ENCODE measurements at regions not wholly inside any gene's neighbourhood (a gene's known extent, or its start where the extent isn't known, plus 50 kb on each side); places are given as distances from the start of the nearest gene placed in this dataset.

GRCh38 chr3:118833075-118833474 lies 201.6 kb downstream of the IGSF11 start:
- H3K4me3 Mint-ChIP-seq: no peak overlapping the region
- no peak overlapping the region for H3K27ac Mint-ChIP-seq
- DNase-seq: no peak
- Histone ChIP-seq H3K27ac (ENCODE audit: low read depth, low read length) (no peak overlapping the region), H3K4me3 (ENCODE audit: low read length) (no peak overlapping the region), H3K9me3 (ENCODE audit: low read length) (no peaks in the 10 kb centered on the region), H3K36me3 (ENCODE audit: insufficient read depth, low read length) (no peaks in the 10 kb centered on the region), H3K4me1 (ENCODE audit: insufficient read depth, low read length) (no peaks in the 10 kb centered on the region), H3K27me3 (ENCODE audit: insufficient read depth, low read length, poor library complexity, severe bottlenecking) (no peaks in the 10 kb centered on the region)
- peaks cover 11 to 41% of the 10 kb centered on the region in 2 donors for H3K27me3 Mint-ChIP-seq
- H3K36me3 Mint-ChIP-seq: peaks cover 0 to 3% (median 2%) of the 10 kb centered on the region in 3 donors
- ChIA-PET CTCF (interaction anchor here (1.5 kb wide), 1 partner anchor 49 kb away, joined by 4 read pairs; no protein-coding TSS in a partner anchor), POLR2A (no interaction called here)
- peaks cover 0 to 3% (median 1%) of the 10 kb centered on the region in 5 donors for H3K9me3 Mint-ChIP-seq
- H3K4me1 Mint-ChIP-seq: no peaks in the 10 kb centered on the region

GRCh38 chr3:118838871-118839270 lies 195.8 kb downstream of the IGSF11 start:
- POLR2A ChIA-PET: no interaction called here

GRCh38 chr3:118842147-118842863 lies 192.3 kb downstream of the IGSF11 start:
- no peak overlapping the region for H3K27ac ChIP-seq (ENCODE audit: low read depth, low read length)
- H3K9me3 ChIP-seq (ENCODE audit: low read length): peaks cover 10% of the 10 kb centered on the region
- Mint-ChIP-seq H3K4me3 (no peak overlapping the region), H3K9me3 (peaks cover 20 to 55% (median 45%) of the 10 kb centered on the region in 5 donors), H3K27me3 (peaks cover 7 to 10% of the 10 kb centered on the region in 2 donors), H3K36me3 (peaks cover 0 to 27% (median 0%) of the 10 kb centered on the region in 3 donors), H3K4me1 (peaks cover 0 to 2% (median 0%) of the 10 kb centered on the region in 3 donors), H3K27ac (no peak overlapping the region)
- CTCF ChIA-PET: no interaction called here
- H3K27me3 ChIP-seq (ENCODE audit: insufficient read depth, low read length, poor library complexity, severe bottlenecking): no peaks in the 10 kb centered on the region
- H3K36me3 ChIP-seq (ENCODE audit: insufficient read depth, low read length): no peaks in the 10 kb centered on the region
- POLR2A ChIA-PET: no interaction called here
- no peaks in the 10 kb centered on the region for H3K4me1 ChIP-seq (ENCODE audit: insufficient read depth, low read length)
- no peak for DNase-seq
- H3K4me3 ChIP-seq (ENCODE audit: low read length): no peak overlapping the region

More at GRCh38 chr3:118838871-118839270, 195.8 kb downstream of the IGSF11 start:
- H3K4me3 ChIP-seq (ENCODE audit: low read length): no peak overlapping the region
- H3K27me3 ChIP-seq (ENCODE audit: insufficient read depth, low read length, poor library complexity, severe bottlenecking): no peaks in the 10 kb centered on the region
- CTCF ChIA-PET: no interaction called here
- no peak overlapping the region for H3K27ac ChIP-seq (ENCODE audit: low read depth, low read length)
- no peaks in the 10 kb centered on the region for H3K36me3 ChIP-seq (ENCODE audit: insufficient read depth, low read length)
- Mint-ChIP-seq H3K27ac (no peak overlapping the region), H3K27me3 (peaks cover 14 to 31% of the 10 kb centered on the region in 2 donors), H3K4me3 (no peak overlapping the region), H3K4me1 (peaks cover 0 to 2% (median 0%) of the 10 kb centered on the region in 3 donors), H3K36me3 (peaks cover 0 to 27% (median 0%) of the 10 kb centered on the region in 3 donors), H3K9me3 (peaks cover 20 to 48% (median 40%) of the 10 kb centered on the region in 5 donors)
- no peak for DNase-seq
- H3K9me3 ChIP-seq (ENCODE audit: low read length): peaks cover 10% of the 10 kb centered on the region
- H3K4me1 ChIP-seq (ENCODE audit: insufficient read depth, low read length): no peaks in the 10 kb centered on the region

- peaks cover 10% of the 10 kb centered on the region for H3K9me3 ChIP-seq (ENCODE audit: low read length)
- H3K4me1 ChIP-seq (ENCODE audit: insufficient read depth, low read length): no peaks in the 10 kb centered on the region
- H3K27ac ChIP-seq (ENCODE audit: low read depth, low read length): no peak overlapping the region
- H3K36me3 ChIP-seq (ENCODE audit: insufficient read depth, low read length): no peaks in the 10 kb centered on the region
- Mint-ChIP-seq H3K36me3 (peaks cover 0 to 20% (median 0%) of the 10 kb centered on the region in 3 donors), H3K4me3 (no peak overlapping the region), H3K27ac (no peak overlapping the region), H3K4me1 (peaks cover under 1 to 2% (median 1%) of the 10 kb centered on the region in 3 donors), H3K27me3 (peaks cover 0 to 7% of the 10 kb centered on the region in 2 donors), H3K9me3 (peaks cover 16 to 37% (median 32%) of the 10 kb centered on the region in 5 donors)
- no peak overlapping the region for H3K4me3 ChIP-seq (ENCODE audit: low read length)
- H3K27me3 ChIP-seq (ENCODE audit: insufficient read depth, low read length, poor library complexity, severe bottlenecking): no peaks in the 10 kb centered on the region
- no peak for DNase-seq
- POLR2A ChIA-PET: no interaction called here
- CTCF ChIA-PET: no interaction called here
Measured at GRCh38 chr3:118846176-118846575, 188.5 kb downstream of the IGSF11 start.

Data from CD8-positive, alpha-beta memory T cell (primary cell).